CD4-positive, alpha-beta T cell treated with Interleukin-17A for 1 hour (primary cell): ENCODE measurements at regions not wholly inside any gene's neighbourhood (a gene's known extent, or its start where the extent isn't known, plus 50 kb on each side); places are given as distances from the start of the nearest gene placed in this dataset.

Experiments used
- DNase-seq: peaks from one replicate; pipeline ENCODE4 v3.0.0-alpha.2; 2020

- no peak for DNase-seq
These were observed 744.8 kb downstream of the KCTD16 start for GRCh38 chr5:144915452-144915851.

- no peak for DNase-seq
These were observed 743.0 kb downstream of the KCTD16 start for GRCh38 chr5:144913661-144914060.

DNA sequence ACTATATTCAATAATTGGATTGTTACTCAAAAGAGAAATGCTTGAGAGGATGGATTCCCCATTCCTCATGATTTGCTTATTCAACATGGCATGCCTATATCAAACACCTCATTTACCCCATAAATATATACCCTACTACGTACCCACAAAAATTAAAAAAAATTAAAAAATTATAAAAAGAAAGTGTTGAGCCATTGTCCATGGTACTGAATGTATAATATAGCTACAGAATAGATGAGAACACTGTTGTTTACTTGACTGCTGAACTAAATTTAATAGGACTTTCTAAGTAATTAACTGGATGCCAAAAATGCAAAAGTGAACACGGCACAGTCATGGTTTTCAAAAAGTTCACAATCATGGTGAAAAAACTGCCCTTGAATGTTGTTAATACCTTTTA lies 725.8 kb downstream of the KCTD16 start:
- no peak for DNase-seq

GRCh38 chr5:144886668-144887067 lies 716.0 kb downstream of the KCTD16 start:
- no peak for DNase-seq

GRCh38 chr5:144882739-144883283 lies 712.1 kb downstream of the KCTD16 start:
- DNase-seq = no peak

GRCh38 chr5:144880513-144880912 lies 709.8 kb downstream of the KCTD16 start:
- DNase-seq = no peak

- DNase-seq = no peak
These were observed 706.3 kb downstream of the KCTD16 start for GRCh38 chr5:144876990-144877389.

DNA sequence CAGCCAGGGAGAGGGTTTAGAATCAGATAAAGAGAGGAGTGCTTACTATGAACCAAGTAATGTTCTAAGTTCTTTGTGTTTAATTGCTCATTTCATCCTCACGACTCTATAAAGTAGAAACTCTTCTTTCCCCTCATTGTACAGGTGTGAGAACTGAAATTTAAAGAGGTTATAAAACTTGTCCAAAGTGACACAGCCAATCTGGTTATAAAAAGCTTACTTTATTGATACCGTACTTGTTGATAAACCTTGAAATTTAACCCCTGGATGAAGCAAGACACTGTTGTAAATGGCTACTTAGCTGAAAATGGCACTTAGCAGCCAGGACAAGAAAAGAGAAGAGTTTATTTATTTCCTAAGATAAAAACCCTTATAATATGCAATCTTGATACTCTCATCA lies 702.4 kb downstream of the KCTD16 start:
- no peak for DNase-seq

DNA sequence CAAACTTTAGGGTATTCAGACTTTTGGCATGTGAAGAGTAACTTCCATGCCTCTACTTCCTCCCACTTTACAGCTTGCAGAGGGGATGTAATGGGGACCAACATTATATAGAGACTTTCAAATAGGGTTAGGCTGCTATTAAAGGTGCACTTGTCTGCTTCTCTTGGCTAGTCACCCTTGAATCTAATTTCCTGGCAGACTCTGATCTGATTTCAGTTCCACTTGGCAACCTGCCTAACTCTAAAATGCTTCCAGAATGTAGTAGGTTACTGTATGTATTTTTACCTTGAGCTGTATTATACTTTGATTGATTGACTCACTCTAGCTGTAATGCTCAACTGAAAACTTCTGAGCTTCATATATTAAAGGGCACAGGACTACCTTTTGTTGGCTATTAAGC lies 693.4 kb downstream of the KCTD16 start:
- DNase-seq = no peak

GRCh38 chr5:144857454-144857853 lies 686.8 kb downstream of the KCTD16 start:
- no peak for DNase-seq

- DNase-seq = no peak
These were observed 673.4 kb downstream of the KCTD16 start for GRCh38 chr5:144844086-144844485.

- no peak for DNase-seq
These were observed 661.7 kb downstream of the KCTD16 start for GRCh38 chr5:144832416-144832815.

DNA sequence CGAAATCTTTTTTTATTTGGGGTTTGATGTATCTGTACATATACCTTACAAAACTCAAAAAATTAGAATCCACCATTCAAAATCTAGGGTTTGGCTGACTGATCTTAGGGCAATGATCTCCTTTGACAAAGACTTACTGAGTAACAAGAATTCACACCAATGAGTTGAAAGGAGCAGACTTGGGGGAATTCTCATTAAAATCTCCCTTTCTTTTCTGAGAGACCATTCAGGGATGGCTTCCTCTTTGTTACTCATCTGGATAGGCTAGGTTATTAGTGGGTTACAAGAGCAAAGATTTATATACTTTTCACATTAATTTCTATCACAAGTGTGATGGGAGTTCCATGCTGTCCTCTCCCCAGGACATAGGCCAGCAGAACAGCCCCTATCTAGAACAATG lies 661.0 kb downstream of the KCTD16 start:
- DNase-seq = no peak

DNA sequence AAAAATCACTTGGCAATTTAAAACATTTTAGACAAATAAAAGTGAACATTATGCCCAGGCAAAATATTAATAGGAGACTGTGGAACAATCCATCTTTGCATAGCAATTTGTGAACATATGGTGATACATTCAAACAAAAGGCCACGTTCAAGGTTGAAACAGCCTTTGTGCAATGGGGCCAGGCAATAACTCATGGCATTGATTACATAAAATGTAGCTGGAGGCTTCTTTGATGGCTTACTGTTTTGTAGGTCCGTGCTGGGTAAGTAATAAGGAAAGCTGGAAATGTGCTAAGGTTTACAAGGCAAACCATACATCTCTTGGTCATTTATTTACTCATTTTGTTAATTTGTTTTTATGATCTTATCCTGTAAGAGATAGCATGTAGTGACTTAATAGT lies 651.8 kb downstream of the KCTD16 start:
- no peak for DNase-seq

DNA sequence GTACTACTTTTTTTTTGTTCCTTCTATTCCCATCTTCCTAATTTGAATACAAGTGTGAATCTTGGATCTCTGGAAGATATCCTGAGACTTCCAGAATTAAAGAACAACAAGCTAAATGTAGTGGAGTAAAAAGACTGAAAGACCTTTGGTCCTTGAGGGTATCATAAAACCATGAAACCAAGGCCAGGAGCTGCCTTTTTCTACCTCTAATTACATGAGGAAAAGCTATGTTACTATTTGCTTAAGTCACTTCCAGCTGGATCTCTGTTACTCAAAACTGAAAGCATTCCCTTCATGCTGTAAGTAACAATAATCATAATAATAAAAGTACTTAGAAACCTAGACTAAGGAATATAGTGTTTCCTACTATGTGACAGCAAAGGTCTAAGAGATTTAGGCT lies 649.6 kb downstream of the KCTD16 start:
- no peak for DNase-seq

- no peak for DNase-seq
These were observed 644.5 kb downstream of the KCTD16 start for GRCh38 chr5:144815131-144815530.

- DNase-seq = no peak
These were observed 642.1 kb downstream of the KCTD16 start for GRCh38 chr5:144812763-144813162.

DNA sequence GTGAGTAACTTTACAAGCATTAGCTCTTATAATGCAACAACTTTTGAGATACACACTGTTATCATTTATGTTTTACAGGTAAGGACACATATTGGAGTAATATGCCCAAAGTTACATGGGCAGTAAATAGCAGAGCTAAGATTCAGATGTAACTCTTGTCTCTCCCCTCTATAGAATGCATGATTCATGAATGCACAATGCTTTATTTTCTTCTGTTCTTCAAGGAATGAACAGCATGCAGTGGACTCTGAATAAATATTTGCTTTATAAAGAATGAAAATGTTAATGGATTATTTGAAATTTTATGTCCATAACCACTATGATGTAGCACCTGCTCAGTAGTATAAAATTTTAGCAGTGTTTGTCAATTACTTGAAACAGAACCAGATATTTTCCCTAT lies 629.5 kb downstream of the KCTD16 start:
- DNase-seq = no peak

GRCh38 chr5:144798595-144798994 lies 627.9 kb downstream of the KCTD16 start:
- DNase-seq = no peak

GRCh38 chr5:144794922-144795321 lies 624.2 kb downstream of the KCTD16 start:
- DNase-seq = no peak

DNA sequence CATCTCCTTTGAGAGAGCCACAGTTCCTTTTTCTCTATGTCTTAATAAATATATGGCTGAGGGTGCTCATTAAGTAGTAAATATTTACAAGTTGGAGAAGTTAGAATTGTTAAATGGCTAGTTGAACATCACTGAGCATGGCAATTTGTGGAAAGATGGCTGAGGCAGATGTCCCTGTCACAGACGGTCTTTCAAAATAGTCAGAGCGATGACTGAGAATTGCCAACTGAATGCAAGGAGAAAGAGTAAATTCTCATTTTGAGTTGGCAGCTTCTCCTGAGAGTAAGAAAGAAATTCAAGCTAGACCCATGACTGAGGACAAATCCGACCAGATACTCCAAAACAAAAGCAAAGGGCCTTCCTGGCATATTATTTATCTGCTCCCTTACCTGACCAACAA lies 617.9 kb downstream of the KCTD16 start:
- DNase-seq = no peak

- DNase-seq = no peak
These were observed 617.4 kb downstream of the KCTD16 start for GRCh38 chr5:144788046-144788445.

DNA sequence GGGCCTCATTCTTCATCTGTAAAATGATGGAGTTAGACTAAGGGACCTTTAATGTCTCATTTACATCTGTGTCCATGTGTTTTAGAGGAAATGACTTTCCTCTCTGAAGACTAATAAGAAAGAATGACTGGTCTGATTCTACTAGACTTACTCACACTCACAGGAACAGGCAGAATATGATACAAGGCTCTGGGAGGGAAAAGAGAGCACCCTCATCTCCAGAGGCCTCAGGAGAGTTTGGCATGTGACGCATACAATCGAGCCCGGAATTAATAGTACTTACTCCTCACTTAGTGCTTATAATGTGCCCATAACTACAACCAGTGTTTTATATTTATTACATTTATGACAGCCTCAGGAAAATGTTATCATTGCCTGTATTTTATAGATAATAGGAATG lies 608.7 kb downstream of the KCTD16 start:
- DNase-seq = no peak

GRCh38 chr5:144778561-144778960 lies 607.9 kb downstream of the KCTD16 start:
- DNase-seq = no peak

- DNase-seq = no peak
These were observed 603.5 kb downstream of the KCTD16 start for GRCh38 chr5:144774197-144774596.

GRCh38 chr5:144773628-144774027 lies 603.0 kb downstream of the KCTD16 start:
- no peak for DNase-seq
